T-helper 22 cell (primary cell): ENCODE measurements at regions not wholly inside any gene's neighbourhood (a gene's known extent, or its start where the extent isn't known, plus 50 kb on each side); places are given as distances from the start of the nearest gene placed in this dataset.

ENCODE experiments used
- DNase-seq: peaks from one replicate; pipeline ENCODE4 v3.0.0-alpha.2; 2020; ENCODE audit warnings: low read depth

DNA sequence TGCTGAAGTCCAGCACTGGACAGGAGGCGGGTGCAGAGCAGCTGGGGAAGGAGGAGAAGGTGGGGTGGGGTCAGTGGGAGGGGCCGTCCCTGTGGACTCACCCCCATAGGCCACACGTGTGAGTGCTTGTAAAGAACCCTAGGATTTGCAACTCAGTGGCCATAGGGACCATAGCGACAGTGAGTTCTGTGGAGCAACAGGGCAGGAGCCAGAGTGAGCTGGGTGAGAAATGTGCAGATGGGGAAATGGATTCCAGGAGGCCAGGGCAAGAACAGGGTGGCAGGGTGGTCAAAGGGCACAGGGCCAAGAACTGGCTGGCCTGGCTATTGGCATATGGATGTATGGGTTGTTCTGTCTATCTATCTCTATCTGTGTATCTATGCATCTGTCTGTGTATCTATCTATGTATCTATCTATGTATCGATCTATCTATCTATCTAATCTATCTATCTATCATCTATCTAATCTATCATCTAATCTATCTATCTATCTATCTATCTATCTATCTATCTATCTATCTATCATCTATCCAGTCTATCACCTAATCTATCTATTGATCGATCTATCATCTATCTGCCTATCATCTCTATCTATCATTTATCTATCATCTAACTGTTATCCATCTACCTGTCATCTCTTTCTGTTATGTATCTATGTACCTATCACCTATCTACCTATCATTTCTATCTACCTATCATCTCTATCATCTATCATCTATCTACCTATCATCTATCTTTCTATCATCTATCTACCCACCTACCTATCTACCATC is 889.0 kb downstream of the TBC1D22A start:
- no peak for DNase-seq

DNA sequence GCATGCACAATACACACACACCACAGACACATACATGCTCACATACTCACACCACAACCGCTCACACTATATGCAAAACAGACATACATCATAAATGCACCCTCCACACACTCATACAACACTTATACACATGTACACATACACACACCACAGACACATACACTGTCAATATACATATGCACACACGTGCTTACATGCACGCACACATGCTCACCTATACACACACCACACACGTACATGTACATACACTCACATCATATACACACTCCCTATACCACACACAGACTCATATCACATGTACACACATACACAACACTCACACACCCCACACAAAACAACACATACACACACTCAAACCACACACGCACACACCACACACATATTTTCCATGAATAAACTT is 885.3 kb downstream of the TBC1D22A start:
- no peak for DNase-seq

DNA sequence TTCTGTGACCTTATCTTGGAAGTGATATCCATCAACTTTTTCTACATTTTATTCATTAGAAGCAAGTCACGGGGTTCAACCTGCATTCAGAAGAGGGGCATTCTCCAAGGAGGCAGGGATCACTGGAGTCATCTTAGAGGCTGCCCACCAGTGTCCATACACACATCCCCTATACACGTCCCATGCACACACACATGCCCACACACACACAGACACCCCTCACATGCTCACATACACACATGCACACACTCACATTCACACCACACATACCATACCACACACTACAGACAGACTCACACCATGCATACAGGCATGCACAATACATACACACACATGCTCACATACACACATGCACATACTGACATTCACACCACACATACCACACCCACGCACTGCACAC is 884.7 kb downstream of the TBC1D22A start:
- DNase-seq = no peak

DNA sequence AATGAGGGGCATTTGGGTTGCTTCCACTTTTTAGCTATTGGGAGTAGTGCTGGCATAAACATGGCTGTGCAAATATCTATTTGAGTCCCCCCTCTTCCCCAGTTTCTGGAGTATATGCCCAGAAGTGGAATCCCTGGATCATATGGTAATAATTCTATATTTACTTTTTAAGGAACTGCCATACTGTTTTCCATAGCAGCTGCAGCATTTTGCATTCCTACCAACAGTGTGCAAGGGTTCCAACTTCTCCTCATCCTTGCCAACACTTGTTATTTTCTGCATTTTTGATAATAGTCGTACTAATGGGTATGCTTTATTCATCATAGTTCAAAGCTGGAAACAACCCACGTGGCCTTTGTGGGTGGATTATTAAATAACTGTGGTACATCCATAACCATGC is 883.5 kb downstream of the TBC1D22A start:
- no peak for DNase-seq

DNA sequence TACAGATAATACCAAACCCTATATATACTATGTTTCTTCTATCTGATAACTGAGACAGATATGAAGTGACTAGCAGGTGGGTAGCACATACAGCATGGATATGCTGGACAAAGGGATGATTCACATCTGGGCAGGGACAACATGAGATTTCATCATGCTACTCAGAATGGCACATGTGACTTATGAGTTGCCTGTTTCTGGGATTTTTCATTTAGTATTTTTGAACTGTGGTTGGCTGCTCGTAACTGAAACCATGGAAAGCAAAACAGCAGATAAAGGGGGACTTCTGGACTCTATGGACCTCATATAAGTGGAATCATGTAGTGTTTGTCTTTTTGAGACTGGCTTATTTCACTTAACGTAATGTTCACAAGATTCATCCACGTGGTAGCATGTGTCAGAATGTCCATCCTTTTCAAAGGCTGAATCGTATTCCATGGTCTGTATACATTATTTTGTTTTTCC is 883.0 kb downstream of the TBC1D22A start:
- no peak for DNase-seq

DNA sequence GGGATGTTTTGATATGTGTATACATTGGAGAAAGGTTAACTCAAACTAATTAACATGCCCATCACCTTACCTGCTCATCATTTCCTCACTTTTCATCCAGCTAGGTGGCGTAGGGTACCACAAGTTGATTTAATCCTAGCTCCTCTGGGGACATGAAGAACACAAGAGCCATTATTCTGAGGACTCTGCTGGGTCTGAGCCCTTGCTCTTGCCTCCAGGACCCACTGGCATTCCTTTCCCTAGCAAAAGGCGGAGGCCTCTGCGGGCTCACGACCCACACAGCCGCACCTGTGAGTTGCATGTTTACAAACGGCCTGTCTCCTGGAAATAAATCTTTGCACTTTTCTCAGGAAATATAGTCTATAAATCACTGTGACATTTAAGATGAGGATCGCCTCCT is 871.9 kb downstream of the TBC1D22A start:
- no peak for DNase-seq

DNA sequence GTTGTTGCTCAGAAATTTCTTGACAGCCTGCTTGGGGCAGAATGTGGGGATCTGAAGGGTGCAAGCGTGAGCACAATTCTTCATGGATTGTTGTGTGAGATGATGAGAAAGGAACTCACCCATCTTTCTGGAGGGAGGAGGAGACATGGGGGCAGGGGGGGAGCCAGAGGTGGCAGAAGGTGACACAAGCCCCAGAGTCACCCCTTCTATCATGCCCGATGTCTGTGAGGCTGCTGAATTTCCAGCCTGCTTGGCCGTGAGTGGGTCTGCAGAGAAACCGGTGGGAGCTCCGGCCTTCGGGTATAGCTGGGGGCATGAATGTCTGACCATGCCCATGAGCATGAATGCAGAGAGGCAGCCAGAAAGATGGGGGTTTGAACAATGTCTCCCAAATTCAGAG is 870.7 kb downstream of the TBC1D22A start:
- no peak for DNase-seq

DNA sequence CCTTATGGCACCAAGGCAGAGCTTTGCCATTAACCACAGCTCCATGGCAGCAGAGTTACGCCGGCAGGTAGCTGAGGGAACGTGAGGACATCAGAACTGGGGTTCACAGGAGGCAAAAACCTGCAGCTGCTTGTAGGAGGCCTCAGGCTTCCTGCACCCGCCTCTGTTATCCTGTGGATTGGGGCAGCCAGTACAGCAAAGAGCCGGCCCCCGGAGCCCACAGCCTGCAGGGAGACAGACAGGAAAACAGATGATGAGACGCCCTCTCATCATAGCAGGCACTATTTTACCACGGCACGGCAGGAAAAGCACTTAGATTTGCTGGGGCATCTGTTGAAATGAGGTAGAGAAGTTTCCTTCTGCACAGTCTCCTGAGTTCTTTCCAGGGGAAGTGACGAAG is 870.3 kb downstream of the TBC1D22A start:
- no peak for DNase-seq

DNA sequence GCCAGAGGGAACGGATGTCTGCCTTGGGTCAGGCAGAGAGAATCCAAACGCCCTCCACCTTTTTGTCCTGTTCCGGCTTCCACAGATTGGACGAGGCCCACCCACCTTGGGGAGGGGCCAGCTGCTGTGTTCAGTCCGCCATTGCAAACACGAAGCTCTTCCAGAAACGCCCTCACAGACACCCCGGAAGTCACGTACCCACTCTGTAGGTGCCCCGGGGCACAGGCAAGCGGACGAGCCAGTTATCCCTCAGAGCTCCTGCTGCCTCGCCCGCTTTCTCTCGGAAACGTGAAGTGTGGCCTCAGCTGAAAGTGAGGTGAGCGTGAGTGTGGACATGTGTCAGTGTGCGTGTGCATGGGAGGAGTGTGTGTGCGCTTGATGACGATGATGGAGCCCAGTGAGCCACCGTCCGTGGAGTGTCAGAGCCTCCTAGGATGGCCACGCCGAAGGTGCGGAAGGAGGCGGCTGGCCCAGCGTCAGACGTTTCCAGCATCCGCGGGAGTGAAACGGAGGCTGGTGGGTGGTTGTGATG is 869.2 kb downstream of the TBC1D22A start:
- no peak for DNase-seq

DNA sequence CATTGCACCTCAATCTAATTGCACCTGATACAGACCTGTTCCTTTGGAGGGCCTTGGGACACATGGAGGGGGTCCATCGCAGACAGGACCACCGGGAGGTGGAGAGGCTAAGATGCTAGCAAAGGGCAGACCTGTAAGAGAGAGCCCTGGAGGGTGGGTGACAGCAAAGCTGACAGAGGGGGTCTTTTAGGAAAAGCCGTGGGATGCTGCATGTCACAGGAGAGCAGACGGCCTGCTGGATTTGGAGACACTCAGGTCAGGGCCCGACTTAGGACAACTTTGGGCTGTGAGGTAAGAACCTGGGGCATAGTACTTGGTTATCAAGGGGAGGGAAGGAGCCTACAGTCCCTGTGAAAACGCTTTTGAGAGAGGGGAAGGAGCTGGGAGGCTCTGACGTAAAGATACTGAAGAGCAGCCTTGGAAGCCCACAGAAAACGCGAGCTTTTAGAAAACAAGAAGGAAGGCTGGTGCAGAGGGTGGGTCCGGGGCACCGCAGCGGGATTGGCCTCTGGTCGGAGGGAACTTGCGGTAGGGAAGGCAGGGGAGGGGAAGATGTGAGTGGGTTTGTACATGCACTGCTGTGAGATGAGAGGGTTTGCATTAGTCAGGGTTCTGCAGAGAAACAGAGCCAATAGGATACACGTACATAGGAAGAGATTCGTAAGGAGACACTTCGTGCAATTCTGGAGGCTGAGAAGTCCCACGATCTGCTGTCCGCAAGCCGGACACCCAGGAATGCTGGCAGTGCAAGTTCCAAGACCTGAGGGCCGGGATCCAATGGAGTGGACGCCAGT is 868.5 kb downstream of the TBC1D22A start:
- no peak for DNase-seq

DNA sequence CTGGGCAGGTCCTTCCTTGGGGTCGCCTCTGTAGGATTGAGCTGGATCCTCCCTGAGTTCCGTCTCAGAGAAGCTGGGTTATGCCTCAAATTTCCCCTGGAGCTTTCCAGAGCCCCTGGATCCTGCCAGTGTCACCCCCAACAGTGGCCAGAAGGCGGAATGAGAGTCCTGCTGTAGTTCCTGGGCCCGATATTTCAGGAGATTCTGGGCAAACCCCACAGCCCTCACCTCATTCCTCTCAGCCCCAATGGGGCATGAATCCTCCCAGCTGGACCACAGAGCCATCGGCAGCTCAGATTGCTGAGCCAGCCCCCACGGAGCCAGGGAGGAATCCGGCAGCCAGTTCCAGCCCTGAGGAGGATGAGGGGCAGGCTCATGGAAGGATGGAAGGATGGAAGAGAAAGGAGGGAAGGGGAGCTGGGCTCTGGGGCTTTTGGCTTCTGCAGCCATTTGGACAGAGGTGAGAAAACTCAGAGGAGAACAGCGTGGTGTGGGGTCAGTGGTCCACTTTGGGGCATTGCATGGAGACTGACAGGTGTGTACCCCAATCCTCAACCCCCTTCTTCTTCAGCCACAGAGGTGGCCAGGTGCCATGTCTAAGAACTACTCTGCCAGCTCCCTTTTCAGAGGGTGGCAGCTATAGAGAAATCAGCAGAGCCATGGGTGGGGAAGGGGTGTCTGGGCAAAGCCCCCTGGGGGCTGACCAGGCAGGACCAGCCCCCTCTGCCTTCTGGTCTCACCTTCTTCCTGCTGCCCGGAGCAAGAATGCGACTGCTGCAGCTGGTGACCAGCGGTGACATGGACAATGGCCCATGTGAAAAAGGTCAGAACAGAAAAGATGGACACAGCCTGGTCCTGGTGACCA is 867.6 kb downstream of the TBC1D22A start:
- no peak for DNase-seq

DNA sequence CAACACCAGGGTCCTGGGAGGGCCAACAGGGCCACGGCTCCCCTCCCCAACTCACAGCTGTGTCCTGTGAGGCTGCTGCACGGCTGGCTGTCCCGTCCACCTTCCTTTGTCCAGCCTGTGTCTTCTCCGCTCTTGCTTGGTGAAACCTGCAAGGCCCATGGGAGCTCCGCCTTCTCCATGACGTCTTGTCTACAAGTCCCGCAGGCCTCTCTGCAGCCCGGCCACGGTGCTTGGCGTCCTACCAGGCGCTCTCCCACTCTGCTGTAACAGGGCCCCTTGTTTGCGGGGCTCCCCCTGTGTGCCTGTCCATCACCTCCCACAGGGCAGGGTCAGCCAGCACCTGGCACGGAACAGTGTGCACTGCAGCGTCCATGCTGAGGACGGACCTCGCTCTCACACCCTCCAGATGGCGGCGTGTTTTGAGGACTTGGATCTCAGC is 866.8 kb downstream of the TBC1D22A start:
- no peak for DNase-seq

DNA sequence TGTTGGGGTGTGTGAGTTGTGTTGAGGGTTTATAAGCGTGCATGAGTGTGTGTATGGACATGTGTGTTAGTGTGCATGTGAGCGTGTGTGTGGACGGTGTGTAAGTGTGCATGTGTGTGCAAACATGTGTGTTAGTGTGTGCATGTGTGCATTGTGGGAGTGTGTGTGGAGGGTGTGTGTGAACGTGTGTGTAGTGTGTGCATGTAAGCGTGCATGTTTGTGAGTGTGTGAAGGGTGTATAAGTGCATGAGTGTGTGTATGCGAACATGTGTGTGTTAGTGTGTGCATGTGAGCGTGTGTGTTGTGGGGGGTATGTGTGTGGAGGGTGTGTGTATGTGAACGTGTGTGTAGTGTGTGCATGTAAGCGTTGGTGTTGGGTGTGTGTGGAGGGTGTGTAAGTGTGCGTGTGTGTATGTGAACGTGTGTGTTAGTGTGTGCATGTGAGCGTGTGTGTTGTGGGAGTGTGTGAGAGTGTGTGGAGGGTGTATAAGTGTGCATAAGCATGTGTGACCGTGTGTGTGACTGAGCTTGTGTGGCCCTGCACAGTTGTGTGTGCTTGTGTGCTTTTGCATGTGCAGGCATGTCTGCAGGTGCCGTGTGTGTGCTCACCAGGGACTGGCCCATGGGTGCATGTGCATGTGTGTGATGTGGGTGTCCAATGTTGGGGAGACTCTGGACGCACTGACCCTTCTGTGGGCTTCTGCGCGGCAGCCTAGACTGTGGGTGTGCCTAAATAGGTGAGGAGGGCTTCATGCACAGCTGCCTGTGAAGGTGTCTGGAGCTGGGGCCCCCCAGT is 866.2 kb downstream of the TBC1D22A start:
- DNase-seq = no peak

DNA sequence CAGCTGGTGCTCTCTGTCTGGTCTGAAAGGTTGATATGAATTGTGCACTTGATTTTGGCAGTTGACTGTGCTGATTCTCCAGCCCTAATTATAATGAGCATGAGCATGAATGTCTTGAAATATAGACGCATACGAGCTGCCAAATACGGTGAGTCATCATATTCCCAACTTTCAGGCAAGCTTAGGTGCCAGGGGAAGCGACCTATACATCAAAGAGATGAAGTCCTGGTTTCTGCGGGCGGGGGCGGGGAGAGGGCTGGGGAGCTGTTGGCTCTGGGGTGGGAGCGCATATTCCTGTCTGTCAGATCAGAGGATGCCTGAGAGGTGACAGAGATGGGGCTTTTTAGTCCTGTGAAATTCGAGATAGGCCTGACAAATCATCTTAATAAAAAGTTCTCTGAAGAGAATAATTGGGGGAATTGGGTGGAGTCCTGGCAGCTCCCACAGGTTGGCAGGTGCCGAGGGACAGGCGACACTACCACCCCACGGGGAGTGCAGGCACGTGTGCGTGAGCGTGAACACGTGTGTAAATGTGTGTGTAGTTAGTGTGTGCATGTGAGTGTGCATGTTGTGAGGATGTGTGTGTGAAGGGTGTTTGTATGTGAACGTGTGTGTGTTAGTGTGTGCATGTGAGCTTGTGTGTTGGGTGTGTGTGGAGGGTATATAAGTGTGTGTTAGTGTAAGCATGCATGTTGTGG is 865.3 kb downstream of the TBC1D22A start:
- no peak for DNase-seq

DNA sequence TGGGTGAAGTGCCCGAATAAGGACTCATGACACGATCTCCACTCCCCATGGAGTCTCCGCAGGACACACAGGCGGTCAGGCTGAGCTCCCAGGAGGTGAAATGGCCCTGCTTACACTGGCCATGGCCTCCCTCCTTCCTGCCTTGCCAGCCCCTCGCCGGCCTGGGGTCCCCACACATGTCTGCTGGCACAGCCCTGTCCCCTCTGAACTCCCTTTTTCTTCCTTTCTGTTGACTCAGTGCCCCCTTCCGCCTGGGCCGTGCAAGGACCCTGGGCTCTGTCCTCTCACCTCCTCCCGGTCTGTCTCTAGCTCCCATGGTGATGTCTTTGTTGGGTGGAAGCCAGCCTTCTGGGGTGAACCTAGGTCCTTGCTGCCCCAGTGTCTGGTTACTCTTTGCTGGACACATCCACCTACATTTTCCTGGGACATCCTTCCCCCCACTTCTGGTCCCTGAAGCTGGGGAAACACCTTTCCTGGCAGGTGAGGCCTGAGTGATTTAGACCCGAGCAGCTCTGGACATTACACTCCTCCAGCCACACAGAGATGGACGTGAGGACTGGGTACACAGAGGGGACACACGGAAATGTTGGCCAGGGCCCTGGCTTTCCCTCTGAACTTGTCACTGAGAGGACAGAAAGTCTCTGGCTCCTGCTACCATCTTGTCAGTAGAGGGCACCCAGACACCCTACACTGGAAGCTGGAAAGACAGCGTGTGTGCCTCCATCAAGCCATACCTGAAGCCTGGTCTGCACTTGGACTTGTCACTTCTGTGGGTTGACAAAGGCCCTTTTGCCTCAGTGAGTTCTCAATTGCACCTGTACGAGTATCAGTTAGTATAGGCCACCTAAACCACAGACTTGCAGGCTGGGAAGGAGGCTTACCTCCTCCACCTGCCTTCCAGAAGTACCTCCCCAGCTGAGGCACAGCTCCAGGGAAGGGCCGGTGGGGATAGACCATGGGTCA is 864.3 kb downstream of the TBC1D22A start:
- no peak for DNase-seq

DNA sequence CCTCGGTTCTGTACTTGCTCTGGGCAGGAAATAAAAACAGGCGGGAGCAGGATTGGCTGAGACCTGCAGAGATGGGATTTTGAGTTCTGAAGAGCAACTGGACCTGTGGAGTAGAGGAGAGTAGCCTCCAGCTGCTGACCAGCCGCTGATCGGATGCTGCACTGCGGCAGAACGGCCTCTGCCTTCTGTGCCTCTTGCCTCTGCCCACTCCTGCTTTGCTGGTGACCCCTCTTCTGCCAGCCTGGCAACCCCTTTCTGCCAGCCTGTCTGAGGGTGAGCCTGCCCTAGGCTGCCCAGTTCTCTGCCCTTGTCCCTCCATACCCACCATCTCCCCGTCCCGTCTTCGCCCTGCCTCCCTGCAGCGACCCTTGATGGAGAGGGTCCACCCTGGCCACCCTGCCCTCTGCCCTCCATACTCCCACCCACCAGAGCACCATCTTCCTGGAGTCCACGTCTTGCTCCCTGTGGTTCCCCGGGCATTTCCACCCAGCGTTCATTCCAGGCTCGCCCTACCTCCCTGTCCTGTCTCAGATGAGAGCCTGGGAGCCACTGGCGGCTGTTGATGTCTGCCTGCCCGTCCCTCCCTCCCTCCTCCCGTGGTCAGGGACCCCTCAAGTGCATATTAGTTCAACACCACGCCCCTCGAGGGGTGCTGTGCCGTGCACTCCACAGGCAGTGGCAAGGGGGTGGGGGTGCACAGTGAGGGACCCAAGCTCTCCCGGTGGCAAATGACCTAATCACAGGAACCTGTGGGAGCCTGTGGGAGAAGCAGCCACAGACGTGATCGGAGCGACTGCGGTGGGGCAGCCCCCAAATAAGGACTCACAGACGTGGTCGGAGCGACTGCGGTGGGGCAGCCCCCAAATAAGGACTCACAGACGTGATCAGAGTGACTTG is 863.3 kb downstream of the TBC1D22A start:
- no peak for DNase-seq

DNA sequence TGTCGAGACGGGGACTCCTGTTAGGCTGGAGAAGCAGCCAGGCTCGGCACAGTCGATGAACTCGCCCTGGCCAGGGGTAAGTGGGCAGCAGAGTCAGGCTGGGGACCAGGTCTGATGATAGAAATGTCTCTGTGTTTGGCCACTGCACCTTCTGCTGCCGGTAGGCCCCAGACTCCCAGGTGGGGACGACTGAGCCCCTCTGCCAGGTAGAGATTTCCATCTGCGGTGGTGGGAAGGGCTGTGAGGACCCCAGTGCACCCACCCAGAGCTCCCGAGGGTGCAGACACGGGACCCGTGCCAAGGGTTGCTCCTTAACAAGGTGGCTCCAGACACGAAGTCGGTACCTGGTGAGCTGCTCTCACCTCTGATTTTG is 862.5 kb downstream of the TBC1D22A start:
- DNase-seq = no peak

DNA sequence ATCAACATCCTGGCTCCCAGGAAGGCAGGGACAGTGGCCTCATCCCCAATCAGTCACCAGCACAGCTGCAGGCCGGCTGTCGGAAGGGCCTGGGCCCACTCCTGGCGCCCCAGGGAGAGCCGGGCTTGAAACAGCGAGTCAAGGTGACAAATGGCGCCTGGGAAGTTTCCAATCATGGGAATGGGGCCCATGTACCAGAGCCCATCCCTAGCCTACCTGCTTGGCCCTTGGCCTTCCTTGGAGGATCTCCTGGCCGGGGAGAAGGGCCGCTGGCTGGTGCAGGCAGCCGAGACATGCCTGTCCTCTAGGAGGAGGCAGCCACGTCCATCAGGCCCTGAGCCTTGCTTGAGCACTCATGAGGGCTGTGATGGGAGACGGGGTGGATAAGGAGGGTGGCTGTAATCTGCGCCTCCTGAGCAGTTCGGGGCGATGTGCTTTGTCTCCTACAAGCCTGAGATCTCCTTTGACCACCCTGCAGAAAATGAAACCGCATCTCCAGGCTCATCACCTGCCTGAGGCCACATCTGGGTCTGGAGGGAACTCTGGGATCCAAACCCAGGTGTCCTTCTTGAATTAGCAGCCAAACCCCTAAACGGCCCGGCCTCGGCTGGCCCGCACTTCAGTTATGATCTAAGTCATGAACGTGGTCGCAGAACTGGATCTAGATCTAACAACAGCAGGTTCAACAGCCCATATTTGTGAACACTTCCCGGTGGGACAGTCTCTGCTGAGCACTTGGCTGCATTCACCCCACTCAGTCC is 862.0 kb downstream of the TBC1D22A start:
- DNase-seq = no peak
